ENCODE measurements at regions not wholly inside any gene's neighbourhood (a gene's known extent, or its start where the extent isn't known, plus 50 kb on each side); places are given as distances from the start of the nearest gene placed in this dataset.

DNA sequence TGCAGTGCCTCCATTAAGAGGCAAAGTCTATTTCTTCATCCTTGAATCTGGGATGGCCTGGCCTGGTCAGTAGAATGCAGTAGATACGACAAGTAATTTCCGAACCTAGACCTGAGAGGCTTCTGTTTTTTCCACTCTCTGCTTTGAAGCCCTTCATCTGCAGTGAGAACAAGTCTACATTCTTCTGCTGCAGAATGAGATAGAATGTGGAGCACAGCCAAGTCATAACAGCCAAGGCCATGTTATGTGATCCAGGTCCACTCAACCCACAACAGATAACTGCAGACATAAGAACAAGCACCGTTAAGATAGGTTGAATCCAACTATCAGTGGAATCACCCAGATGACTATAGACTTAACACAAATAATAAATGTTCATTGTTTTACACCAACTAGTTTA lies 1297.7 kb downstream of the C4orf33 start:
- no peak for DNase-seq

- DNase-seq, result no peak
Measured at GRCh38 chr4:130395871-130396270, 1299.9 kb downstream of the C4orf33 start.

DNA sequence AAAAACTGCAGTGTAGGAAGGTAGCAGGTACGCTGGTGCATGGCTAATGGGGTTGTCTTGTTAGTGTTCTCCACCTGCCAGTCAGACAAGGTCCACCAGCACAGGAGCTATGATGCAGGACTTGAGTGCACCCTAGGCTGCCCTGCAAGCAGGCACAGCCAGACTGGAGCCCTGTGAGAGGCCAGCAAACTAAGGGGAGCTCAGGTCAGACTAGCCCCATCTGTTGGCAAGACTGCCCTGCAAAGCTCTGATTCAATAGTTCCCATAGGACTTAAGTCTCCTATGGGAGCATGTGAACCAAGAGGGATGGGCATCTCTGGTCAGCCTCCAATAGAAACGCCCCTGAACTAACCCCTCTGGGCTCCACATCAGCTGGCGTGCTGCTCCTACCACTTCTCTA lies 1307.3 kb downstream of the C4orf33 start:
- DNase-seq, result no peak

DNA sequence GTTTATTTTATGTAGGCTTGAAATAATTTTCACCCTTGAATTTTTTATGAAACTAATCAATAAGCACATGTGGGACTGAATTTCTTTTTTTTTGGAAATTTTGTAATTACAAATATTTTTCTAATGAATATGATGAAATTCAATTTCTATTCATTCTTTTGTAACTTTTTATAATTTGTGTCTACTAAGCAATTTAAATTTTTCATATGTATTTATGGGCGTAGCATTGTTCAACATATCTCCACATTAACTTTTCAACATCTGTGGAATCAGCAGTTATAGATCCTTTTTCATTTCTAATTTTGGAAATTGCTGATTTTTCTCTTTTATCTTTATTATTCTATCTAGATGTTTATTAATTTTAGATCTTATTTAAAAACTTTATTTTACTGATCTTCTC lies 1320.3 kb downstream of the C4orf33 start:
- DNase-seq, result no peak

DNA sequence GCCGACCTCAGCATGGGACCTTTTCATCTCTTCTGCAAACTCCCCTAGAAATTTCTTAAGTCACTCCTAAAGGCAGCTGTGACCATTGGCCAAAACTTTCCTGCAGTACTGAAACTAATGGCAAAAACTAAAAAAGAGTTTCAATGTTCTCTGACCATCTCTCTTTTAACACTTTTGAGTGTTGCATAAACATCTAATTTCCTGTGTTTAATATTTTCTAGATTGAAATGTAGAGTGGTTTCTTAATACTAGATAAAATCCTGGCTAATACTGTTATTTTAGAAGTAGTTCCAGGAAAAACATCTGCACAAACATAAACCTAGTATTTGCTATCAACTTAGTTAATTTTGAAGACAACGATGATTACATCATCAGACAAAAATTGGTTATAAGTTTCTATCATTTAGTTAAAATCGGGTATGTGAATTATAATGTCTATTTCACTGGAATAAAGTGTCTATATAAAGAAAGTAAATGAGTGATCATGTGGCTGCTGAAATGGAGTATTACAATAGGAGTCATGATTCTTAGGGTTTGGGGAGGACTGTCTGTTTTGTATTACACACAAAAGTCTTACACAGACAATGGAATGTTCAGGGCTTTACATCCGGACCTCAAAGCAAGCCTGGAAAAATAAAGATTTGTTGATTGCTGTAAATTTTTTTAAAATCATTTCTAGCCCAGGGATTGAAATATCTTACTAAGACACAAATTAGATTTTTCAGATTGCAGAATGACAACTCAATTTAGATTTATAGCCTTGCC lies 1323.4 kb downstream of the C4orf33 start:
- no peak for DNase-seq

GRCh38 chr4:130422261-130422660 lies 1326.3 kb downstream of the C4orf33 start:
- no peak for DNase-seq

GRCh38 chr4:130424211-130424610 lies 1328.3 kb downstream of the C4orf33 start:
- DNase-seq, result no peak

DNA sequence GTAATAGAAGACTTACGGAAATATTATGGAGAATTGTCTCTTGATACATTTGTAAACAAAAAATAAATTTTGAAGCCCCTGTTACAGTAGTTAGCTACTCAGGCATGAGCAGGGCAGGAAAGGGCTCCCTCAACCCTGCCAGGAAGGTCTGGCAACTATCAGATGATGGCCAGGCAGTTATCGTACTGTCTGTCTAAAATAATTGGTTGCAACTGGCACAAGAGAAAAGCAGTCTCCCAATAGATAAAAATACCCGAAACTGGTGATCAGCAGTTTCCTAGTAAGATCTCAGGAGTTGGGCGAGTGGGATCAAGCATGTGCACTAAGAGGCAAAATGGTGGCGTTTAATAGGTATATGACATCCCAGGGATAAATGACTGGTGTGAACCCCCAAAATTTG lies 1336.3 kb downstream of the C4orf33 start:
- no peak for DNase-seq

DNA sequence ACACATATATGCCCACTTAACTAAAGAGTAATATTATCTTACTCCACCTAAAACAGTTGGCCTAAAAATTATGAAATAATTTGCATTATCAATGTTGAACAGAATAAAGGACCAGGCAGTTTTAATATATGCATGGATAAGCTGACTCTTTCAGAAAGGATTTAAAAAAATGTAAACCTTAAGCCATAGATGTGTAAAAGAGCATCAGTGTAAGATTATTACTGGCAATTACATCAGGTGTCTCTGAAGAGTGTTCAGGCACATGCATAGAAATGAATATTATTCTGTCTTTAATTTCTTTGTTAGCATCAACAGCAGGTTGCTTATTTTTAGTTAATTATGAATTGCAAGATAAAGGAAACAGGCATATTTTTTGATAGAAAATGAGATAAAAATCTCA lies 1353.8 kb downstream of the C4orf33 start:
- no peak for DNase-seq

DNA sequence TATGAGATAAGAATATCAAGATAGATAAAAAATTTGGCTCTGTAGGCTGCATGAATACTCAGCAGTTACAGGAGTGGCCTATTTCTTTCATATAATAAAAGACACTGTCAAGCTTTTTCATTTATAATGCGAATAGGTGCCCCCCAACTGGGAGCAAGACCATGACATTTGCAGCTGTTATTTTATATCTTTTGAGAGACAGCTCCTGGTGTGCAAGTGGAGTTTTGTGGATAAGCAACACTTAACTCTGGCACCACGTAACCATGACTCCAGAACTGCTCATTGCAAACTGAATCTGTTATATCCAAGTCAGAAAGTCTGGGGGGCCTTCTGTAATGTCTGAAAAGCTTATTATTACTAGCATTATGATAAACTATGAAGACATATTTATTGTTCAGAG lies 1372.4 kb downstream of the C4orf33 start:
- no peak for DNase-seq

GRCh38 chr4:130478406-130478805 lies 1382.5 kb downstream of the C4orf33 start:
- no peak for DNase-seq

- DNase-seq, result no peak
Measured at GRCh38 chr4:130479020-130479419, 1383.1 kb downstream of the C4orf33 start.

DNA sequence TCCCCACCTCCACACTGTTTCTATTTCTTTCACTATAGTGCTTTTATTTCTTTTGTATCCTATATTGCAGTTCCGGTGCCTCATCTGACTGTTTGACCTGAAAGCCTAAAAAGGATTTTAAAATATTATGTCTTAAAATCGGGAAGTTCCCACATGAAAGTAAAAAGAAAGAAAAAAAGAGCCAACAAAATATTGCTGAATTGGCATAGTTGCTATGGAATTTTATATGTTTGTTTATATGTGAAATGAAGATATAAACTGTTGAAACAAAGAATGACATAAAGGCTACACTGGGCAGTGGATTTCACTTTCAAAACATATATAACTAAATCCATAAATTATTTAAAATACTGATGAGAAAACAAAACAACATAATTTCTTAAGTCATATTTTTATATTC lies 1383.7 kb downstream of the C4orf33 start:
- no peak for DNase-seq

- DNase-seq, result no peak
Measured at GRCh38 chr4:130484826-130485225, 1388.9 kb downstream of the C4orf33 start.

- DNase-seq, result no peak
Measured at GRCh38 chr4:130485371-130485770, 1389.4 kb downstream of the C4orf33 start.

DNA sequence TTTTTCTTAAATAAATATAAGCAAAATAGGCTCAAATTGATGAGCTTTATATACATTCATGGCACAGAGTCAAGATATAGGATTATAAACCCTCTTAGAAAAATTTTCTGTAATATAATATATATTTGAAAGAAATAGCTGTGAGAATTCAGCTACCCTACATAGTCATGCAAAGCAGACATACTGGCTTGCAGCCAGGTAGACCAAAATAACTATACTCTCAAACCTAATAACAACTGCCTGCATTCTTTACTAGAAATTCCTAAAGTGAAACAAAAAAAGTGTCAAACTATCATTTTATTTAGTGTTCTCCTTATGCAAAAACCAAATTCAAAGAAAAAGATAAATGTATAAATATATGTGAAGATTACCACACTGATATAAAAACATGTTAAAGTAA lies 1390.2 kb downstream of the C4orf33 start:
- no peak for DNase-seq

DNA sequence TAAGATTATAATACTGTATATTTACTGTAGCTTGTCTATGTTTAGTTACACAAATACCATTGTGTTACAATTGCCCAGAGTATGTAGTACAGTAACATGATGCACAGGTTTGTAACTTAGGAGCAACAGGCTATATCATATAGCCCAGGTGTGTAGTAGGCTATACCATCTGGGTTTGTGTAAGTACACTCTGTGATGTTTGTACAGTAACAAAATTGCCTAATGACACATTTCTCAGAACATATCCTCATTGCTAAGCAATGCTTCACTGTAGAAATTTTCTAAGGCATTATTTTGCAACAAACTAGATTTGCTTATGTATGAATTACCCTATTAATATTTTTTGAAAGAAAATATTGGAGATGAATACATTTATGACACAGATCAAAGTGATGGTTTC lies 1390.9 kb downstream of the C4orf33 start:
- DNase-seq, result no peak

DNA sequence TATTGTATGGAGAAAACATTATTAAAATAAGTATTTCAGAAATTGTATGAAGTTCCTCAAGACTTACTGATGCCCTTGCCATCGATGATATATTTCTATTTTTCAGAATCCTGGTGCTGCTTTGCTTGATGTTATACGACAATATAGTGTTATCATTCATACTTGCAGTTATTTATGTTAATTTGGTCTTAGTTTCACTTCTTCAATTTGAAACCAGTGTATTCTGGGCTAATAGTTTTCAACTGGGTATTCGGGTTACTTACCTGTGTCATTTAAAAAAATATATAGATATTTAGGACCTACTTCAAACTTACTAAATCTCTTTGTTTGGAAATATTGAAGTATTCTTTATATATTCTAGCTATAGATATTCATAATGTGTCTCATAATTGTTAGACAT lies 1414.7 kb downstream of the C4orf33 start:
- no peak for DNase-seq

GRCh38 chr4:130511776-130512175 lies 1415.8 kb downstream of the C4orf33 start:
- no peak for DNase-seq

GRCh38 chr4:130524057-130524456 lies 1428.1 kb downstream of the C4orf33 start:
- DNase-seq, result no peak

DNA sequence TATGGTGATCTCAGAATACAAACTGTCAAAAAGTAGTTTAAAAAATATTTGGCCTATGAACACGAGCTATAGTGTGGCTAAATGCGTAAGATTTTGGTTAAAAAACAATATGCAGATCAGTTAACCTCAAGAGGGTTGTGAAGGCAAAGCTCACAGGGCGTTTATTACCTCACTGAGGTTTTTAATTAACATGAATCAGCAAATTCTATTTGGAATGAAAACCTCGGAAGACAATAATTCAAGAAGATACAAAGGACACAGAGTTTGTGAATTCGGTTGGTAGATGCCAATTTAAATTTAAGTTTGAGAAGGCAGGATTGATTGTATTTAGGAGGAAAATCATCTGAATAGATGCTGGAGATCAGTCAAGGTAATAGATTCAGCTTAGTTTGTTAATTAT lies 1434.6 kb downstream of the C4orf33 start:
- no peak for DNase-seq

- no peak for DNase-seq
Measured at GRCh38 chr4:130534651-130535050, 1438.7 kb downstream of the C4orf33 start.

DNA sequence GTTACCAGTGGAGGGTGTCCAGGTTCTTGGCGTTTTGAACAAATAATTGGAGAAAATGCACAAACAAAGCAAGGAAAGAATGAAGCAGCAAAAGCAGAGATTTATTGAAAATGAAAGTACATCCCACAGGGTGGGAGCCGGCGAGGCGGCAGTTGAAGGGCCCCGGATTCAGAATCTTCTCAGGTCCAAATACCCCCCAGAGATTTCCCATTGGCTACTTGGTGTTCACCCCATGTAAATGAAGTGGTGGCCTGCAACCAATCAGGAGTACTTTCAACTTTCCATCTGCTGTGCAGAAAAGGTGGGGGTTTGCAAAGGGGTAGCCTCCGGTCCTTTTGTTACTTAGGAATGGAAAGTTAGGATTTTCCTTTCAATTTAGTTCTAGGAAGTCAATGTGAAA lies 1447.0 kb downstream of the C4orf33 start:
- no peak for DNase-seq

GRCh38 chr4:130545171-130545570 lies 1449.2 kb downstream of the C4orf33 start:
- DNase-seq, result no peak

DNA sequence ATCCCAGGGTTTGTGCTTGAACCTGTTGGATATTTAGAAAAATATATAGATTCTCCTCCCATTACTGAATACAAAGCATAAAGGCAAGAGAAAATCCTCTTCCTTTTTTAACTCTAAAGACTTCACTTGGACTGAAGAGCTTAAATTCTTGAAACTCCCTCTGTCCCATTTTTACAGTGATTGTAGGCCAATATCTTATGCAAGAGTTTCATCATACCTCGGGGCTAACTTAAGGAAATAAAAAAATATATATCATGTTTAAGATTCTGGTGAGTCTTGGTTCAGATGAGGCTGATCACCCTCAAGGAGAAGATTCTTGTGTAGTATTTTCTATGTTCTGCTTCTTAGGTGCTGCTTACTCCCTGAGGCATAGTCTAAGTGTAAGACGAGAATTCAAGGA lies 1449.6 kb downstream of the C4orf33 start:
- no peak for DNase-seq

All from activated CD4-positive, alpha-beta T cell treated with anti-CD3 and anti-CD28 coated beads, Interleukin-2, amount 50 U/mL, for 16 hours (primary cell).